Thyroid gland (tissue), 4 donors: ENCODE measurements at regions not wholly inside any gene's neighbourhood (a gene's known extent, or its start where the extent isn't known, plus 50 kb on each side); places are given as distances from the start of the nearest gene placed in this dataset.

Source experiments
- CTCF ChIP-seq, 6 experiments: fragments of 200-600 bp in 3 of 6; fragments of 450-650 bp in 3 of 6; sonication (generic) in 3 of 6; IDR thresholded peaks; one replicate each; pipeline ENCODE4 v1.5.1; 2016 to 2019; ENCODE audit warnings: antibody characterized with exemption in 6 of 6, mild to moderate bottlenecking in 2 of 6, inconsistent platforms in 1 of 6, moderate library complexity in 1 of 6
- POLR2A ChIP-seq, 2 donors: fragments of 450-650 bp; IDR thresholded peaks; one replicate each; pipeline ENCODE4 v1.6.1; 2017; ENCODE audit warnings: antibody characterized with exemption in 2 of 2, mild to moderate bottlenecking in 2 of 2, moderate library complexity in 1 of 2

GRCh38 chr3:83946049-83946448 is 1012.7 kb upstream of the CADM2 start:
- TF ChIP-seq CTCF (IDR thresholded peaks at IDR 0.05) (no peak), POLR2A (IDR thresholded peaks at IDR 0.05) (no peak)
